WTC11 (cell line): ENCODE measurements at regions not wholly inside any gene's neighbourhood (a gene's known extent, or its start where the extent isn't known, plus 50 kb on each side); places are given as distances from the start of the nearest gene placed in this dataset.

ENCODE experiments used
- ATAC-seq: fragments of 200-7000 bp; cut with Tn5 transposase; 2 replicates; pipeline ENCODE4 v1.10.0; 2021; ENCODE audit warnings: mild to moderate bottlenecking, moderate library complexity
- CTCF ChIA-PET: fragments of 300-600 bp; sonication (Branson Sonifier 250); formaldehyde crosslinking; loops from one replicate; lab custom pipeline; 2021; ENCODE audit warnings: antibody characterized with exemption; lab: Charles Lee
- POLR2A ChIA-PET: fragments of 350-600 bp; sonication (Branson Sonifier 250); formaldehyde crosslinking; loops from one replicate; lab custom pipeline; 2021; ENCODE audit warnings: antibody characterized with exemption; lab: Charles Lee
- DNase-seq: peaks from one replicate; pipeline ENCODE4 v3.0.0; 2021; ENCODE audit warnings: low spot score
- H3K27ac Mint-ChIP-seq: 2 replicates; pipeline ENCODE4 v1.8.0; 2021; ENCODE audit warnings: mixed read lengths
- H3K27me3 Mint-ChIP-seq: 2 replicates; pipeline ENCODE4 v1.8.0; 2021; ENCODE audit warnings: low read depth, mild to moderate bottlenecking, moderate library complexity, mixed read lengths
- H3K36me3 Mint-ChIP-seq: 2 replicates; pipeline ENCODE4 v1.8.0; 2021; ENCODE audit warnings: mixed read lengths
- H3K4me1 Mint-ChIP-seq: 2 replicates; pipeline ENCODE4 v1.8.0; 2022; ENCODE audit warnings: mixed read lengths
- H3K4me3 Mint-ChIP-seq: 2 replicates; pipeline ENCODE4 v1.8.0; 2021; ENCODE audit warnings: mild to moderate bottlenecking, moderate library complexity, mixed read lengths
- H3K9me3 Mint-ChIP-seq: 2 replicates; pipeline ENCODE4 v1.8.0; 2021; ENCODE audit warnings: mixed read lengths
- ELF4 ChIP-seq: sonication (generic); formaldehyde crosslinking; IDR thresholded peaks from 2 replicates; pipeline ENCODE4 v1.8.1; 2022; ENCODE audit warnings: low read depth, mild to moderate bottlenecking, moderate library complexity, missing genetic modification reagents
- ETV6 ChIP-seq: sonication (generic); formaldehyde crosslinking; IDR thresholded peaks from 2 replicates; pipeline ENCODE4 v1.8.1; 2022; ENCODE audit warnings: mild to moderate bottlenecking, missing genetic modification reagents
- FOXJ3 ChIP-seq: sonication (generic); formaldehyde crosslinking; IDR thresholded peaks from 2 replicates; pipeline ENCODE4 v1.9.0; 2021; ENCODE audit warnings: missing genetic modification reagents, mild to moderate bottlenecking, borderline replicate concordance
- GABPB1 ChIP-seq: sonication (generic); formaldehyde crosslinking; IDR thresholded peaks from 2 replicates; pipeline ENCODE4 v1.8.1; 2023; ENCODE audit warnings: mild to moderate bottlenecking, missing genetic modification reagents
- JUN ChIP-seq: sonication (generic); formaldehyde crosslinking; IDR thresholded peaks from 2 replicates; pipeline ENCODE4 v1.8.0; 2023; ENCODE audit warnings: mild to moderate bottlenecking, missing genetic modification reagents
- KAT7 ChIP-seq: sonication (generic); formaldehyde crosslinking; IDR thresholded peaks from 2 replicates; pipeline ENCODE4 v1.8.1; 2023; ENCODE audit warnings: missing genetic modification reagents, mild to moderate bottlenecking, borderline replicate concordance
- NFE2L1 ChIP-seq: sonication (generic); formaldehyde crosslinking; IDR thresholded peaks from 2 replicates; pipeline ENCODE4 v1.8.1; 2023; ENCODE audit warnings: missing genetic modification reagents
- SMAD4 ChIP-seq: sonication (generic); formaldehyde crosslinking; IDR thresholded peaks from 2 replicates; pipeline ENCODE4 v1.8.0; 2022; ENCODE audit warnings: mild to moderate bottlenecking, missing genetic modification reagents
- TEAD4 ChIP-seq: sonication (generic); formaldehyde crosslinking; IDR thresholded peaks from 2 replicates; pipeline ENCODE4 v1.8.0; 2022; ENCODE audit warnings: mild to moderate bottlenecking, missing genetic modification reagents
- ZNF121 ChIP-seq: sonication (generic); formaldehyde crosslinking; IDR thresholded peaks from 2 replicates; pipeline ENCODE4 v1.8.0; 2023; ENCODE audit warnings: missing genetic modification reagents
- ZNF232 ChIP-seq: sonication (generic); formaldehyde crosslinking; IDR thresholded peaks from 2 replicates; pipeline ENCODE4 v1.8.0; 2022; ENCODE audit warnings: mild to moderate bottlenecking, missing genetic modification reagents
- ZNF317 ChIP-seq: sonication (generic); formaldehyde crosslinking; IDR thresholded peaks from 2 replicates; pipeline ENCODE4 v1.8.1; 2023; ENCODE audit warnings: low read depth, mild to moderate bottlenecking, moderate library complexity, missing genetic modification reagents, borderline replicate concordance
- ZNF396 ChIP-seq: fragments of 250-450 bp; sonication (Bioruptor Pico); IDR thresholded peaks from 2 replicates; pipeline ENCODE4 v1.8.0; 2021; ENCODE audit warnings: mild to moderate bottlenecking, moderate library complexity, borderline replicate concordance
- TF ChIP-seq, protein P1 (sequence below): sonication (generic); formaldehyde crosslinking; IDR thresholded peaks from 2 replicates; pipeline ENCODE4 v1.8.0; 2022; ENCODE audit warnings: mild to moderate bottlenecking, missing genetic modification reagents
- TF ChIP-seq, protein P2 (sequence below): sonication (generic); formaldehyde crosslinking; IDR thresholded peaks from 2 replicates; pipeline ENCODE4 v1.8.1; 2022; ENCODE audit warnings: low read depth, mild to moderate bottlenecking, moderate library complexity, missing genetic modification reagents, borderline replicate concordance
- TF ChIP-seq, protein P3 (sequence below): sonication (generic); formaldehyde crosslinking; IDR thresholded peaks from 2 replicates; pipeline ENCODE4 v1.8.0; 2022; ENCODE audit warnings: mild to moderate bottlenecking, missing genetic modification reagents
- TF ChIP-seq, protein P4 (sequence below): sonication (generic); formaldehyde crosslinking; IDR thresholded peaks from 2 replicates; pipeline ENCODE4 v1.8.0; 2023; ENCODE audit warnings: mild to moderate bottlenecking, missing genetic modification reagents
- TF ChIP-seq, protein P5 (sequence below): sonication (generic); formaldehyde crosslinking; IDR thresholded peaks from 2 replicates; pipeline ENCODE4 v1.8.1; 2023; ENCODE audit warnings: mild to moderate bottlenecking, missing genetic modification reagents
- TF ChIP-seq, protein P6 (sequence below): sonication (generic); formaldehyde crosslinking; IDR thresholded peaks from 2 replicates; pipeline ENCODE4 v1.8.1; 2022; ENCODE audit warnings: mild to moderate bottlenecking, moderate library complexity, missing genetic modification reagents
- TF ChIP-seq, protein P7 (sequence below): sonication (generic); formaldehyde crosslinking; IDR thresholded peaks from 2 replicates; pipeline ENCODE4 v1.8.1; 2023; ENCODE audit warnings: mild to moderate bottlenecking, missing genetic modification reagents, borderline replicate concordance

DNA sequence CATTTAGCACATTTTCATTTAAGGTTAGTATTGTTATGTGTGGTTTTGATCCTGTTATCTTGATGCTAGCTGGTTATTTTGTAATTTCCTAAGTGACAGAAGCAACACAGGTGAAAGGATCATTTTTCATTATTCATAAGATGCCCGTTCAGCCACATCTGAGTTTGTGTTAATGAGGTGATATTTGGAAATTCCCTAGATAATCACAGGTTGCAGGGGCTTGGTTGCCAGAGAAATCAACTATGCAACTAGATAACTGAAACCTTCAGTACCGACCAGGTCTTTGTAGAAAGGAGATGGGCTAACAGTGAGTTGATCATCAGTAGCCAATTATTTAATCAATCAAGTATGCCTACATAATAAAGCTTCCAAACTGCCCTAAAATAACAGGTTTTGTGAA, 121.3 kb upstream of the UFM1 start:
- POLR2A ChIA-PET: no interaction called here

More for the DNA sequence above, 121.3 kb upstream of the UFM1 start:
- Mint-ChIP-seq H3K36me3 (no peaks in the 10 kb centered on the region), H3K4me1 (0 out of 2 replicates have a peak, but pooled peaks cover 2% of the 10 kb centered on the region), H3K4me3 (no peak overlapping the region), H3K27me3 (no peaks in the 10 kb centered on the region), H3K9me3 (peaks cover 23% of the 10 kb centered on the region), H3K27ac (no peak overlapping the region)
- ATAC-seq: no peak
- CTCF ChIA-PET: interaction anchor here (0.7 kb wide), 1 partner anchor 124 kb away, joined by 3 read pairs; no protein-coding TSS in a partner anchor
- DNase-seq: no peak
- TF ChIP-seq, protein P1, sequence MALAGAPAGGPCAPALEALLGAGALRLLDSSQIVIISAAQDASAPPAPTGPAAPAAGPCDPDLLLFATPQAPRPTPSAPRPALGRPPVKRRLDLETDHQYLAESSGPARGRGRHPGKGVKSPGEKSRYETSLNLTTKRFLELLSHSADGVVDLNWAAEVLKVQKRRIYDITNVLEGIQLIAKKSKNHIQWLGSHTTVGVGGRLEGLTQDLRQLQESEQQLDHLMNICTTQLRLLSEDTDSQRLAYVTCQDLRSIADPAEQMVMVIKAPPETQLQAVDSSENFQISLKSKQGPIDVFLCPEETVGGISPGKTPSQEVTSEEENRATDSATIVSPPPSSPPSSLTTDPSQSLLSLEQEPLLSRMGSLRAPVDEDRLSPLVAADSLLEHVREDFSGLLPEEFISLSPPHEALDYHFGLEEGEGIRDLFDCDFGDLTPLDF: no peak
- TF ChIP-seq ELF4 (no peak), ETV6 (no peak), FOXJ3 (no peak), GABPB1 (CRISPR knock-in tag) (no peak), ZNF317 (CRISPR knock-in tag) (no peak), ZNF121 (no peak), ZNF396 (CRISPR knock-in tag) (no peak), JUN (no peak), ZNF232 (CRISPR knock-in tag) (no peak), KAT7 (CRISPR knock-in tag) (no peak), SMAD4 (CRISPR knock-in tag) (no peak), NFE2L1 (CRISPR knock-in tag) (no peak), TEAD4 (no peak)
- TF ChIP-seq, protein P2, sequence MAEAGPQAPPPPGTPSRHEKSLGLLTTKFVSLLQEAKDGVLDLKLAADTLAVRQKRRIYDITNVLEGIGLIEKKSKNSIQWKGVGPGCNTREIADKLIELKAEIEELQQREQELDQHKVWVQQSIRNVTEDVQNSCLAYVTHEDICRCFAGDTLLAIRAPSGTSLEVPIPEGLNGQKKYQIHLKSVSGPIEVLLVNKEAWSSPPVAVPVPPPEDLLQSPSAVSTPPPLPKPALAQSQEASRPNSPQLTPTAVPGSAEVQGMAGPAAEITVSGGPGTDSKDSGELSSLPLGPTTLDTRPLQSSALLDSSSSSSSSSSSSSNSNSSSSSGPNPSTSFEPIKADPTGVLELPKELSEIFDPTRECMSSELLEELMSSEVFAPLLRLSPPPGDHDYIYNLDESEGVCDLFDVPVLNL (CRISPR knock-in tag): no peak
- TF ChIP-seq, protein P3, sequence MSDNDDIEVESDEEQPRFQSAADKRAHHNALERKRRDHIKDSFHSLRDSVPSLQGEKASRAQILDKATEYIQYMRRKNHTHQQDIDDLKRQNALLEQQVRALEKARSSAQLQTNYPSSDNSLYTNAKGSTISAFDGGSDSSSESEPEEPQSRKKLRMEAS (CRISPR knock-in tag): no peak
- TF ChIP-seq, protein P4, sequence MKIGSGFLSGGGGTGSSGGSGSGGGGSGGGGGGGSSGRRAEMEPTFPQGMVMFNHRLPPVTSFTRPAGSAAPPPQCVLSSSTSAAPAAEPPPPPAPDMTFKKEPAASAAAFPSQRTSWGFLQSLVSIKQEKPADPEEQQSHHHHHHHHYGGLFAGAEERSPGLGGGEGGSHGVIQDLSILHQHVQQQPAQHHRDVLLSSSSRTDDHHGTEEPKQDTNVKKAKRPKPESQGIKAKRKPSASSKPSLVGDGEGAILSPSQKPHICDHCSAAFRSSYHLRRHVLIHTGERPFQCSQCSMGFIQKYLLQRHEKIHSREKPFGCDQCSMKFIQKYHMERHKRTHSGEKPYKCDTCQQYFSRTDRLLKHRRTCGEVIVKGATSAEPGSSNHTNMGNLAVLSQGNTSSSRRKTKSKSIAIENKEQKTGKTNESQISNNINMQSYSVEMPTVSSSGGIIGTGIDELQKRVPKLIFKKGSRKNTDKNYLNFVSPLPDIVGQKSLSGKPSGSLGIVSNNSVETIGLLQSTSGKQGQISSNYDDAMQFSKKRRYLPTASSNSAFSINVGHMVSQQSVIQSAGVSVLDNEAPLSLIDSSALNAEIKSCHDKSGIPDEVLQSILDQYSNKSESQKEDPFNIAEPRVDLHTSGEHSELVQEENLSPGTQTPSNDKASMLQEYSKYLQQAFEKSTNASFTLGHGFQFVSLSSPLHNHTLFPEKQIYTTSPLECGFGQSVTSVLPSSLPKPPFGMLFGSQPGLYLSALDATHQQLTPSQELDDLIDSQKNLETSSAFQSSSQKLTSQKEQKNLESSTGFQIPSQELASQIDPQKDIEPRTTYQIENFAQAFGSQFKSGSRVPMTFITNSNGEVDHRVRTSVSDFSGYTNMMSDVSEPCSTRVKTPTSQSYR (CRISPR knock-in tag): no peak
- TF ChIP-seq, protein P5, sequence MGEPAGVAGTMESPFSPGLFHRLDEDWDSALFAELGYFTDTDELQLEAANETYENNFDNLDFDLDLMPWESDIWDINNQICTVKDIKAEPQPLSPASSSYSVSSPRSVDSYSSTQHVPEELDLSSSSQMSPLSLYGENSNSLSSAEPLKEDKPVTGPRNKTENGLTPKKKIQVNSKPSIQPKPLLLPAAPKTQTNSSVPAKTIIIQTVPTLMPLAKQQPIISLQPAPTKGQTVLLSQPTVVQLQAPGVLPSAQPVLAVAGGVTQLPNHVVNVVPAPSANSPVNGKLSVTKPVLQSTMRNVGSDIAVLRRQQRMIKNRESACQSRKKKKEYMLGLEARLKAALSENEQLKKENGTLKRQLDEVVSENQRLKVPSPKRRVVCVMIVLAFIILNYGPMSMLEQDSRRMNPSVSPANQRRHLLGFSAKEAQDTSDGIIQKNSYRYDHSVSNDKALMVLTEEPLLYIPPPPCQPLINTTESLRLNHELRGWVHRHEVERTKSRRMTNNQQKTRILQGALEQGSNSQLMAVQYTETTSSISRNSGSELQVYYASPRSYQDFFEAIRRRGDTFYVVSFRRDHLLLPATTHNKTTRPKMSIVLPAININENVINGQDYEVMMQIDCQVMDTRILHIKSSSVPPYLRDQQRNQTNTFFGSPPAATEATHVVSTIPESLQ (CRISPR knock-in tag): no peak
- TF ChIP-seq, protein P6, sequence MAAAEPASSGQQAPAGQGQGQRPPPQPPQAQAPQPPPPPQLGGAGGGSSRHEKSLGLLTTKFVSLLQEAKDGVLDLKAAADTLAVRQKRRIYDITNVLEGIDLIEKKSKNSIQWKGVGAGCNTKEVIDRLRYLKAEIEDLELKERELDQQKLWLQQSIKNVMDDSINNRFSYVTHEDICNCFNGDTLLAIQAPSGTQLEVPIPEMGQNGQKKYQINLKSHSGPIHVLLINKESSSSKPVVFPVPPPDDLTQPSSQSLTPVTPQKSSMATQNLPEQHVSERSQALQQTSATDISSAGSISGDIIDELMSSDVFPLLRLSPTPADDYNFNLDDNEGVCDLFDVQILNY (CRISPR knock-in tag): no peak
- TF ChIP-seq, protein P7, sequence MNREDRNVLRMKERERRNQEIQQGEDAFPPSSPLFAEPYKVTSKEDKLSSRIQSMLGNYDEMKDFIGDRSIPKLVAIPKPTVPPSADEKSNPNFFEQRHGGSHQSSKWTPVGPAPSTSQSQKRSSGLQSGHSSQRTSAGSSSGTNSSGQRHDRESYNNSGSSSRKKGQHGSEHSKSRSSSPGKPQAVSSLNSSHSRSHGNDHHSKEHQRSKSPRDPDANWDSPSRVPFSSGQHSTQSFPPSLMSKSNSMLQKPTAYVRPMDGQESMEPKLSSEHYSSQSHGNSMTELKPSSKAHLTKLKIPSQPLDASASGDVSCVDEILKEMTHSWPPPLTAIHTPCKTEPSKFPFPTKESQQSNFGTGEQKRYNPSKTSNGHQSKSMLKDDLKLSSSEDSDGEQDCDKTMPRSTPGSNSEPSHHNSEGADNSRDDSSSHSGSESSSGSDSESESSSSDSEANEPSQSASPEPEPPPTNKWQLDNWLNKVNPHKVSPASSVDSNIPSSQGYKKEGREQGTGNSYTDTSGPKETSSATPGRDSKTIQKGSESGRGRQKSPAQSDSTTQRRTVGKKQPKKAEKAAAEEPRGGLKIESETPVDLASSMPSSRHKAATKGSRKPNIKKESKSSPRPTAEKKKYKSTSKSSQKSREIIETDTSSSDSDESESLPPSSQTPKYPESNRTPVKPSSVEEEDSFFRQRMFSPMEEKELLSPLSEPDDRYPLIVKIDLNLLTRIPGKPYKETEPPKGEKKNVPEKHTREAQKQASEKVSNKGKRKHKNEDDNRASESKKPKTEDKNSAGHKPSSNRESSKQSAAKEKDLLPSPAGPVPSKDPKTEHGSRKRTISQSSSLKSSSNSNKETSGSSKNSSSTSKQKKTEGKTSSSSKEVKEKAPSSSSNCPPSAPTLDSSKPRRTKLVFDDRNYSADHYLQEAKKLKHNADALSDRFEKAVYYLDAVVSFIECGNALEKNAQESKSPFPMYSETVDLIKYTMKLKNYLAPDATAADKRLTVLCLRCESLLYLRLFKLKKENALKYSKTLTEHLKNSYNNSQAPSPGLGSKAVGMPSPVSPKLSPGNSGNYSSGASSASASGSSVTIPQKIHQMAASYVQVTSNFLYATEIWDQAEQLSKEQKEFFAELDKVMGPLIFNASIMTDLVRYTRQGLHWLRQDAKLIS (CRISPR knock-in tag): no peak
